IPS DF 6.9 (cell line): ENCODE measurements at regions not wholly inside any gene's neighbourhood (a gene's known extent, or its start where the extent isn't known, plus 50 kb on each side); places are given as distances from the start of the nearest gene placed in this dataset.
"Not testable (repeated sequence)": the region's sequence is repeated elsewhere in the genome, so short reads cannot be mapped to it uniquely, and the experiment has no call there.

Experiments used
- DNase-seq: peaks from one replicate; pipeline ENCODE4 v3.0.0-alpha.2; 2013; ENCODE audit warnings: low read depth, low spot score
- H3K27ac ChIP-seq: one replicate; pipeline ENCODE4 v1.5.1; 2013; ENCODE audit warnings: low read length, control low read depth
- H3K27me3 ChIP-seq: 2 replicates; pipeline ENCODE4 v1.6.1; 2013; ENCODE audit warnings: mild to moderate bottlenecking, low read length; ENCODE audit not compliant: control insufficient read depth, insufficient read depth
- H3K36me3 ChIP-seq: 2 replicates; pipeline ENCODE4 v1.6.1; 2013; ENCODE audit warnings: low read length; ENCODE audit not compliant: control insufficient read depth, insufficient read depth
- H3K4me1 ChIP-seq: 2 replicates; pipeline ENCODE4 v1.6.1; 2013; ENCODE audit warnings: low read length; ENCODE audit not compliant: control insufficient read depth, insufficient read depth
- H3K4me3 ChIP-seq: 2 replicates; pipeline ENCODE4 v1.5.1; 2013; ENCODE audit warnings: mild to moderate bottlenecking, low read length
- H3K9me3 ChIP-seq: 2 replicates; pipeline ENCODE4 v1.6.1; 2013; ENCODE audit warnings: low read length, inconsistent platforms; ENCODE audit not compliant: control insufficient read depth, insufficient read depth
- WGBS: extraction: QIAGEN DNeasy Blood & Tissue Kit; methylation state at CpG from one replicate; pipeline ENCODE4 v1.1.7; 2013; ENCODE audit warnings: mixed read lengths, missing lambda C conversion rate; ENCODE audit not compliant: insufficient read length, insufficient coverage; 5-methylcytosine and 5-hydroxymethylcytosine counted together

GRCh38 chr10:21431799-21432198 is 93.7 kb downstream of the SKIDA1 start:
- WGBS = no CpG with 5 or more reads among the region's 2 CpGs
- DNase-seq = no peak
- Histone ChIP-seq H3K4me3 (no peak overlapping the region), H3K36me3 (no peaks in the 10 kb centered on the region), H3K27me3 (no peaks in the 10 kb centered on the region), H3K27ac (no peak overlapping the region), H3K9me3 (peaks cover 2% of the 10 kb centered on the region; the same call in 1 of the 2 replicates), H3K4me1 (no peaks in the 10 kb centered on the region)

- Histone ChIP-seq H3K27ac (no peak overlapping the region), H3K4me3 (no peak overlapping the region), H3K36me3 (no peaks in the 10 kb centered on the region), H3K27me3 (no peaks in the 10 kb centered on the region), H3K9me3 (peaks cover 2% of the 10 kb centered on the region; the same call in 1 of the 2 replicates), H3K4me1 (no peaks in the 10 kb centered on the region)
- DNase-seq = no peak
- no CpG with 5 or more reads among the region's 6 CpGs for WGBS
Measured at GRCh38 chr10:21427804-21428481, 97.5 kb downstream of the SKIDA1 start.

- no peak overlapping the region for H3K27ac ChIP-seq
- H3K27me3 ChIP-seq = no peaks in the 10 kb centered on the region
- H3K4me1 ChIP-seq = no peaks in the 10 kb centered on the region
- H3K9me3 ChIP-seq = peaks cover 2% of the 10 kb centered on the region; the same call in 1 of the 2 replicates
- no peak overlapping the region for H3K4me3 ChIP-seq
- no peak for DNase-seq
- no CpG with 5 or more reads among the region's 3 CpGs for WGBS
- H3K36me3 ChIP-seq = no peaks in the 10 kb centered on the region
Measured at GRCh38 chr10:21424459-21424861, 101.0 kb downstream of the SKIDA1 start.

GRCh38 chr10:21423850-21424249 is 101.6 kb downstream of the SKIDA1 start:
- H3K4me3 ChIP-seq = no peak overlapping the region

GRCh38 chr10:21423338-21423737 is 102.1 kb downstream of the SKIDA1 start:
- Histone ChIP-seq H3K9me3 (peaks cover 2% of the 10 kb centered on the region; the same call in 1 of the 2 replicates), H3K27ac (no peak overlapping the region), H3K27me3 (no peaks in the 10 kb centered on the region), H3K4me3 (no peak overlapping the region), H3K36me3 (no peaks in the 10 kb centered on the region), H3K4me1 (no peaks in the 10 kb centered on the region)
- DNase-seq = no peak
- WGBS = no CpG with 5 or more reads among the region's 2 CpGs

More at GRCh38 chr10:21423850-21424249, 101.6 kb downstream of the SKIDA1 start:
- no peaks in the 10 kb centered on the region for H3K36me3 ChIP-seq
- H3K4me1 ChIP-seq = no peaks in the 10 kb centered on the region
- peaks cover 2% of the 10 kb centered on the region; the same call in 1 of the 2 replicates for H3K9me3 ChIP-seq
- no peak for DNase-seq
- H3K27ac ChIP-seq = no peak overlapping the region
- H3K27me3 ChIP-seq = no peaks in the 10 kb centered on the region
- no CpG with 5 or more reads among the region's 5 CpGs for WGBS

- H3K9me3 ChIP-seq = no peaks in the 10 kb centered on the region
- H3K4me1 ChIP-seq = peaks cover 1% of the 10 kb centered on the region; the same call in 1 of the 2 replicates
- WGBS = no CpG with 5 or more reads among the region's 4 CpGs
- H3K36me3 ChIP-seq = no peaks in the 10 kb centered on the region
- no peak overlapping the region for H3K27ac ChIP-seq
- no peaks in the 10 kb centered on the region for H3K27me3 ChIP-seq
- DNase-seq = no peak
- H3K4me3 ChIP-seq = no peak overlapping the region
Measured at GRCh38 chr10:21421794-21422193, 103.7 kb downstream of the SKIDA1 start.

GRCh38 chr10:21421016-21421415 is 104.5 kb downstream of the SKIDA1 start:
- Histone ChIP-seq H3K27ac (no peak overlapping the region), H3K27me3 (no peaks in the 10 kb centered on the region), H3K4me3 (no peak overlapping the region), H3K36me3 (no peaks in the 10 kb centered on the region), H3K9me3 (no peaks in the 10 kb centered on the region), H3K4me1 (peaks cover 1% of the 10 kb centered on the region; the same call in 1 of the 2 replicates)
- no peak for DNase-seq
- no CpG with 5 or more reads among the region's 2 CpGs for WGBS

GRCh38 chr10:21418981-21419576 is 106.4 kb downstream of the SKIDA1 start:
- not testable (repeated sequence) for H3K27me3 ChIP-seq, H3K36me3 ChIP-seq, H3K9me3 ChIP-seq, H3K4me3 ChIP-seq, H3K4me1 ChIP-seq, H3K27ac ChIP-seq, DNase-seq
- no CpG with 5 or more reads among the region's 5 CpGs for WGBS

- no CpG with 5 or more reads among the region's 6 CpGs for WGBS
- H3K27ac ChIP-seq = no peak overlapping the region
- no peak for DNase-seq
- H3K36me3 ChIP-seq = no peaks in the 10 kb centered on the region
- H3K4me1 ChIP-seq = peaks cover 1% of the 10 kb centered on the region; the same call in 1 of the 2 replicates
- H3K27me3 ChIP-seq = no peaks in the 10 kb centered on the region
- H3K4me3 ChIP-seq = no peak overlapping the region
- no peaks in the 10 kb centered on the region for H3K9me3 ChIP-seq
Measured at GRCh38 chr10:21417172-21417712, 108.2 kb downstream of the SKIDA1 start.

- Histone ChIP-seq H3K4me3 (no peak overlapping the region), H3K9me3 (no peaks in the 10 kb centered on the region), H3K36me3 (no peaks in the 10 kb centered on the region), H3K27ac (no peak overlapping the region), H3K27me3 (no peaks in the 10 kb centered on the region), H3K4me1 (peaks cover 1% of the 10 kb centered on the region; the same call in 1 of the 2 replicates)
- no CpG with 5 or more reads among the region's 2 CpGs for WGBS
- no peak for DNase-seq
Measured at GRCh38 chr10:21413680-21414079, 111.8 kb downstream of the SKIDA1 start.
